ENCODE measurements at regions not wholly inside any gene's neighbourhood (a gene's known extent, or its start where the extent isn't known, plus 50 kb on each side); places are given as distances from the start of the nearest gene placed in this dataset.

DNA sequence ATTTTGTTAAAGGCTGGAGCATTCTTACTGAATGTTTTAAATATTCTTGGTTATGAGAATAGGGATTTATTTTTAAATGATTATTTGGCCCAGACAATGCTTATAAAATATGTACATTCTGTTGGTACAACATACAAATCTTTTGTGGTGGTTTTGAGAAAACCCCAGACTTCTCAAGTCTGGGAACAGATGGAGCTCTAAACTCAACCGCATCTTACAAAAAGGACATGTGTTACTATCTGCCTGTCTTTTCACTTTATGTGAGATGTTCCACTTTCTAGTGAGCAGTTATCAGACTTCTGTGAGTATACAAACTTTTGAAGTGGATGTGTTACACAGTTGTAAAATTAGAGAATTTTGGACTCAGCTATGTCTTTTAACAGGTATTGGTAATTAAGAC, 135.5 kb upstream of the RBMS3 start:
- TF ChIP-seq POLR2A (IDR thresholded peaks at IDR 0.05; ENCODE audit: extremely low read depth, insufficient read length), result no peak
- TF ChIP-seq, protein P1, sequence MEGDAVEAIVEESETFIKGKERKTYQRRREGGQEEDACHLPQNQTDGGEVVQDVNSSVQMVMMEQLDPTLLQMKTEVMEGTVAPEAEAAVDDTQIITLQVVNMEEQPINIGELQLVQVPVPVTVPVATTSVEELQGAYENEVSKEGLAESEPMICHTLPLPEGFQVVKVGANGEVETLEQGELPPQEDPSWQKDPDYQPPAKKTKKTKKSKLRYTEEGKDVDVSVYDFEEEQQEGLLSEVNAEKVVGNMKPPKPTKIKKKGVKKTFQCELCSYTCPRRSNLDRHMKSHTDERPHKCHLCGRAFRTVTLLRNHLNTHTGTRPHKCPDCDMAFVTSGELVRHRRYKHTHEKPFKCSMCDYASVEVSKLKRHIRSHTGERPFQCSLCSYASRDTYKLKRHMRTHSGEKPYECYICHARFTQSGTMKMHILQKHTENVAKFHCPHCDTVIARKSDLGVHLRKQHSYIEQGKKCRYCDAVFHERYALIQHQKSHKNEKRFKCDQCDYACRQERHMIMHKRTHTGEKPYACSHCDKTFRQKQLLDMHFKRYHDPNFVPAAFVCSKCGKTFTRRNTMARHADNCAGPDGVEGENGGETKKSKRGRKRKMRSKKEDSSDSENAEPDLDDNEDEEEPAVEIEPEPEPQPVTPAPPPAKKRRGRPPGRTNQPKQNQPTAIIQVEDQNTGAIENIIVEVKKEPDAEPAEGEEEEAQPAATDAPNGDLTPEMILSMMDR (IDR thresholded peaks at IDR 0.05; ENCODE audit: low read depth, low read length), result no peak
